Effector memory CD8-positive, alpha-beta T cell (primary cell): ENCODE measurements at regions not wholly inside any gene's neighbourhood (a gene's known extent, or its start where the extent isn't known, plus 50 kb on each side); places are given as distances from the start of the nearest gene placed in this dataset.

Experiments used
- ATAC-seq: fragments of 150-1000 bp; cut with Tn5 transposase; replicated peaks from 2 replicates; pipeline ENCODE4 v1.10.0; 2021; ENCODE audit warnings: mild to moderate bottlenecking, moderate library complexity
- DNase-seq, 3 experiments: peaks; one replicate each; pipeline ENCODE4 v3.0.0; 2021
- H3K27ac Mint-ChIP-seq, 2 donors: one replicate each; pipeline ENCODE4 v1.8.0; 2022; ENCODE audit warnings: mild to moderate bottlenecking in 2 of 2, mixed read lengths in 2 of 2, moderate library complexity in 2 of 2
- H3K27me3 Mint-ChIP-seq, 2 donors: one replicate each; pipeline ENCODE4 v1.8.0; 2022; ENCODE audit warnings: mixed read lengths in 2 of 2
- H3K36me3 Mint-ChIP-seq: one replicate; pipeline ENCODE4 v1.8.0; 2022; ENCODE audit warnings: mild to moderate bottlenecking, moderate library complexity, mixed read lengths; ENCODE audit not compliant: insufficient read depth
- H3K4me1 Mint-ChIP-seq, 2 donors: one replicate each; pipeline ENCODE4 v1.8.0; 2022; ENCODE audit warnings: low read depth in 2 of 2, mixed read lengths in 2 of 2
- H3K4me3 Mint-ChIP-seq, 2 donors: one replicate each; pipeline ENCODE4 v1.8.0; 2022; ENCODE audit warnings: mild to moderate bottlenecking in 2 of 2, mixed read lengths in 2 of 2, moderate library complexity in 2 of 2
- H3K9me3 Mint-ChIP-seq, 2 donors: one replicate each; pipeline ENCODE4 v1.8.0; 2022; ENCODE audit warnings: mixed read lengths in 2 of 2

DNA sequence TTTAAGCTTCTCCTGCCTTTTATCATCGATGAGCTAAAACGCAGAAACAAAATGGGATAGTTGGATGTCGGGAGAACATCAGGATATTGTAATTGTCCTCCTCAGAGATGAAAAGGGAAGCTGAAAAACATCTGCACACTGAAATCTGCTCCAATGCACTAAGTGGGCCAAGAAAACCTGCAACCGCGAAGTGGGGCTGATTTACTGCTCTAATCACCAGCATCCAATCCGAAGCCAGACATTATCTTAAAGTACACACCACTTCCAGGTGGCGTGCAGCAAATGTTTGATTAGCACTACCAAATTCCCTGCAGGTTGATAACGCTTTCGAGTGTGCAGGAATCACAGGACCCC is 230.3 kb upstream of the SLC14A2 start:
- ATAC-seq (no peak), DNase-seq (no peak)
- H3K27me3 Mint-ChIP-seq = peaks cover 35 to 42% of the 10 kb centered on the region in 2 donors
- H3K4me1 Mint-ChIP-seq = peaks cover 0 to 4% of the 10 kb centered on the region in 2 donors
- no peaks in the 10 kb centered on the region for H3K36me3 Mint-ChIP-seq
- H3K9me3 Mint-ChIP-seq = no peaks in the 10 kb centered on the region
- H3K27ac Mint-ChIP-seq = no peak overlapping the region
- H3K4me3 Mint-ChIP-seq = no peak overlapping the region

GRCh38 chr18:45386041-45386655 is 229.1 kb upstream of the SLC14A2 start:
- DNase-seq (no peak), ATAC-seq (no peak)
- Mint-ChIP-seq H3K4me3 (no peak overlapping the region), H3K27me3 (peaks cover 35 to 47% of the 10 kb centered on the region in 2 donors), H3K9me3 (no peaks in the 10 kb centered on the region), H3K36me3 (no peaks in the 10 kb centered on the region), H3K4me1 (peaks cover 0 to 4% of the 10 kb centered on the region in 2 donors), H3K27ac (no peak overlapping the region)

DNA sequence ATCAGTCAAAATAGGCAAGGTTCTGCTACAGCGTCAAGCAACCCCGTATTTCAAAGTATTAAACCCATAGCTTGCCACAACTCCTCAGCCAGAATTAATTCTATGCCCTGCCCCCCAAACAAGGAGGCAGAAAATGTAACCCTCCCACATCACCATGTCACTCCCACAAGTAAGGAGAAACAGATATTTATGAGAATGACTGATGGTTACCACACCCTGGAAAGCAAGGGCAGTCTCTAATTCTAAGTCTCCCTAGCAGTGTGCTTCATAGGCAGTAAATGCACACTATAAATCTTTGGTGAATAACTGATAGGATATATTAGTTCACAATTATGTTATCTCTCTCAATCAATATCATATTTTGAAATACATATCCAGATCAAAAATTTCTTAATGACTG is 228.0 kb upstream of the SLC14A2 start:
- no peak for ATAC-seq
- no peaks in the 10 kb centered on the region for H3K9me3 Mint-ChIP-seq
- H3K27ac Mint-ChIP-seq = no peak overlapping the region
- no peak for DNase-seq
- no peaks in the 10 kb centered on the region for H3K36me3 Mint-ChIP-seq
- H3K27me3 Mint-ChIP-seq = peaks cover 35 to 53% of the 10 kb centered on the region in 2 donors
- no peak overlapping the region for H3K4me3 Mint-ChIP-seq
- H3K4me1 Mint-ChIP-seq = peaks cover 0 to 4% of the 10 kb centered on the region in 2 donors

- H3K4me1 Mint-ChIP-seq = no peaks in the 10 kb centered on the region
- ATAC-seq (no peak), DNase-seq (no peak)
- peaks cover 29 to 37% of the 10 kb centered on the region in 2 donors for H3K27me3 Mint-ChIP-seq
- no peak overlapping the region for H3K4me3 Mint-ChIP-seq
- no peaks in the 10 kb centered on the region for H3K9me3 Mint-ChIP-seq
- H3K36me3 Mint-ChIP-seq = no peaks in the 10 kb centered on the region
- H3K27ac Mint-ChIP-seq = no peak overlapping the region
Measured at GRCh38 chr18:45398448-45398847, 216.8 kb upstream of the SLC14A2 start.

GRCh38 chr18:45399146-45399545 is 216.1 kb upstream of the SLC14A2 start:
- ATAC-seq = no peak
- Mint-ChIP-seq H3K27me3 (peaks cover 29 to 37% of the 10 kb centered on the region in 2 donors), H3K9me3 (no peaks in the 10 kb centered on the region), H3K36me3 (no peaks in the 10 kb centered on the region), H3K27ac (no peak overlapping the region), H3K4me1 (no peaks in the 10 kb centered on the region), H3K4me3 (no peak overlapping the region)
- DNase-seq = no peak

DNA sequence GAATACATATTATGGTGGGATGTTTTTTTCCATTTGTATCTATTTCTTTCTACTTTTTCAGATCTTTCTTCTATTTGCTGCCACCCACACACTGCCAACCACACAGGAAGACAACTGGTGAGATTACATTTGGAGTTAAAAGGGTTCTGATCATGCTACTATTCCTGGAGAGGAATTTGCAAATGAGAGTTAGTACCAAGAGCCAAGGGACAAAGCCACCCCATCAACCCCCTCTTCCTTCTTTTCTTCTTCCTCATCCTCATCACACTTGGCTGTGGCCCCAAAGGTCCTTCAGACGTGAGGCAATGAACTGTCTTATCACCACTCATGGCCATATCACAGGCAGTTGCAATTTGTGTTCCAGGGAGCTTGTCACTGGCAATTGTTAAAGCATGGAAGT is 215.6 kb upstream of the SLC14A2 start:
- DNase-seq (no peak), ATAC-seq (no peak)
- Mint-ChIP-seq H3K4me1 (no peaks in the 10 kb centered on the region), H3K4me3 (no peak overlapping the region), H3K36me3 (no peaks in the 10 kb centered on the region), H3K27me3 (peaks cover 26 to 37% of the 10 kb centered on the region in 2 donors), H3K9me3 (no peaks in the 10 kb centered on the region), H3K27ac (no peak overlapping the region)

DNA sequence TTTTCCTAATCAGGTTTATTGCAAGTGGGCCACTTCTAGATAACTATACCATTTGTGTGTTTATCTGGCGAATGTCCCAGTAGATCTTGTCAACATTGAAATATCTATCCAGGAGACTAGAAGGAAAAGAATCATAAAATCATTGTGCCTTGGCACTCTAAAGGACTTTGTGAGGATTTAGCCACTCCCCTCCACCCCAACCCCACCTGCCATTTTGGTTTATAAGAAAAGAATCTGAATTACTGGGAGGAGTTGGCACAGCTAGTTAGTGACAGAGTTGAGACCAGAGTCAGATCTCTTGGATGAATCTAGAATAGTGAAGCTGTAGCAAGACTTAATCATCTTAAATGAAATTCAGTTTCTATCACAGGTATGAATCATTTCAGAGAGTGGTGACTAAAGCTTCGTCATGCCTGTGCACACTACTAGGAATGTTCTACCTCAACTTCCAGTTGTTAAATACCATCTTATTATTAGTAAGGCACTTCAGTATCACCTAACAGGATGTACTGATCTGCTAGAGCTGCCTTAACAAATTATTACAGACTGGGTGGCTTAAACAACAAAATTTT is 212.7 kb upstream of the SLC14A2 start:
- H3K27me3 Mint-ChIP-seq = peaks cover 23 to 25% of the 10 kb centered on the region in 2 donors
- no peaks in the 10 kb centered on the region for H3K4me1 Mint-ChIP-seq
- no peaks in the 10 kb centered on the region for H3K9me3 Mint-ChIP-seq
- H3K27ac Mint-ChIP-seq = no peak overlapping the region
- DNase-seq = no peak
- no peak for ATAC-seq
- H3K4me3 Mint-ChIP-seq = no peak overlapping the region
- H3K36me3 Mint-ChIP-seq = no peaks in the 10 kb centered on the region

- Mint-ChIP-seq H3K4me1 (no peaks in the 10 kb centered on the region), H3K36me3 (no peaks in the 10 kb centered on the region), H3K27ac (no peak overlapping the region), H3K4me3 (no peak overlapping the region), H3K9me3 (no peaks in the 10 kb centered on the region), H3K27me3 (peaks cover 16 to 22% of the 10 kb centered on the region in 2 donors)
- no peak for ATAC-seq
- no peak for DNase-seq
Measured at GRCh38 chr18:45403341-45404049, 211.8 kb upstream of the SLC14A2 start.

- no peaks in the 10 kb centered on the region for H3K4me1 Mint-ChIP-seq
- H3K4me3 Mint-ChIP-seq = no peak overlapping the region
- DNase-seq (no peak), ATAC-seq (no peak)
- peaks cover 6 to 9% of the 10 kb centered on the region in 2 donors for H3K27me3 Mint-ChIP-seq
- H3K36me3 Mint-ChIP-seq = no peaks in the 10 kb centered on the region
- no peak overlapping the region for H3K27ac Mint-ChIP-seq
- H3K9me3 Mint-ChIP-seq = no peaks in the 10 kb centered on the region
Measured at GRCh38 chr18:45408218-45408617, 207.1 kb upstream of the SLC14A2 start.

DNA sequence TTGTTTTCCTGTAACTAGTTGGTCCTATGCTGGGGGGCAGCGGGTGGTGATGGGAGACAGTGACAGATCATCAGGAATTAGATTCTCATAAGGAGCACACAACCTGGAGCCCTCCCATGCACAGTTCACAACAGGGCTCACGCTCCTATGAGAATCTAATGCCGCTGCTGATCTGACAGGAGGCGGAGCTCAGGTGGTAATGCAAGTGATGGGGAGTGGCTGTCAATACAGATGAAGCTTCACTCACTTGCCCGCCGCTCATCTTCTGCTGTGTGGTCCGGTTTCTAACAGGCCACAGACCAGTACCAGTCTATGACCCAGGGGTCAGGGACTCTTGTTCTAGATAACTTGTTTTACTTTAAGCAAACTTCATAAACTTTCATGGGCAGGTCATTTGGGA is 205.3 kb upstream of the SLC14A2 start:
- Mint-ChIP-seq H3K9me3 (no peaks in the 10 kb centered on the region), H3K4me3 (no peak overlapping the region), H3K36me3 (no peaks in the 10 kb centered on the region), H3K4me1 (no peaks in the 10 kb centered on the region), H3K27me3 (peaks cover 6 to 18% of the 10 kb centered on the region in 2 donors), H3K27ac (no peak overlapping the region)
- DNase-seq = no peak
- no peak for ATAC-seq

DNA sequence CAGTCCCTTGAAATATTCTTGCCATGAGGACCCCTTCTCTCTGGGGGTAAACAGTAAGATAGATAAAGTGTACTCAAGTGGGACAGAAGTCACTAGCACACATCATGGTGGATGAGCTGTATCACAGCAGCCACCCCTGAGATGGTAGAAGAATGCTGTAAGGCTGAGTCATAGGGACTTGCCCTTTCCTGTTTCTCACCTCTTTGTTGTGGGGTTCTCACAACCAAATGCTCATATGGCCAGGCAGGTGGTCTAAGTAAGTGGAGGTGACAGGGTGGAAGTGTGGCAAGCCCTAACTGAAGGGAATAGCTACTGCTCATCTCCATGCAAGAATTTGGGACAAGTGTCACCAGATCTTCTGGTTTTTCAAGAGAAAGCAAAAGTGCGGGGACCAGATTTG is 202.7 kb upstream of the SLC14A2 start:
- Mint-ChIP-seq H3K4me1 (no peaks in the 10 kb centered on the region), H3K27me3 (peaks cover 6 to 18% of the 10 kb centered on the region in 2 donors), H3K27ac (no peak overlapping the region), H3K4me3 (no peak overlapping the region), H3K36me3 (no peaks in the 10 kb centered on the region), H3K9me3 (no peaks in the 10 kb centered on the region)
- ATAC-seq = no peak
- no peak for DNase-seq

DNA sequence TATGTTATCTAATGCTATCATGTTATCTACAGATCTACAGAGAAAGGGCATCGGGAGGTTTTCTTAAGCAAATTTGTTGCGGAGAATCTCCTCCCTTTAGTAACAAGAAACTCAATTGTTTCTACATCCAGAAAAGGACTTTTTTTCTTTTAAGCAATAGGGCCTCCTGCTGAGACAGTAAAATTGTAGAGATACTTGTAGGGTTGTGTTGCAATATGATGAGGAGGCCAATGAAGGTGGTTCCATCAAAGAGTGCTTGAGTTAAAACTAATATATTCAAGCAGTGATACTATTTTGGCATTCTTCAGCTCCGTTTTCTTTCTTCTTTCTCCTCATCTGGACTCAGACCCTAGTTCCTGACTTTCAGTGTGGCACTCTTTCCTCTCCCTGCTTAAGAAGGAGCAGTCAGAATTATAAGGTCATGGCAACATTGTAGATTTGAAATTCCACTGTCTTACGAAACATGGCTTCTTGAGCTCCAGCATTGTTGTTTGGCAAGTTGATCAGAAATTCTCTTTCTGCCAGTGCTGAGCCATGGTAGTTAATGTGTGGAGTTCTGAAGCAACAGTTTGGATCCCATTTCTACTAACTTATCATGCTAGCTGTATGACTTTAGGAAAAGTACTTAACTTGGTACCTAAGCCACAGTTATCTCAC is 202.0 kb upstream of the SLC14A2 start:
- Mint-ChIP-seq H3K27me3 (peaks cover 6 to 20% of the 10 kb centered on the region in 2 donors), H3K36me3 (no peaks in the 10 kb centered on the region)

GRCh38 chr18:45415614-45416013 is 199.7 kb upstream of the SLC14A2 start:
- ATAC-seq (no peak), DNase-seq (no peak)
- Mint-ChIP-seq H3K27me3 (peaks cover 6 to 15% of the 10 kb centered on the region in 2 donors), H3K27ac (no peak overlapping the region), H3K4me3 (no peak overlapping the region), H3K36me3 (no peaks in the 10 kb centered on the region), H3K9me3 (no peaks in the 10 kb centered on the region), H3K4me1 (no peaks in the 10 kb centered on the region)

More for the DNA sequence above, 202.0 kb upstream of the SLC14A2 start:
- Mint-ChIP-seq H3K4me3 (no peak overlapping the region), H3K9me3 (no peaks in the 10 kb centered on the region), H3K27ac (no peak overlapping the region), H3K4me1 (no peaks in the 10 kb centered on the region)
- ATAC-seq = no peak
- no peak for DNase-seq

DNA sequence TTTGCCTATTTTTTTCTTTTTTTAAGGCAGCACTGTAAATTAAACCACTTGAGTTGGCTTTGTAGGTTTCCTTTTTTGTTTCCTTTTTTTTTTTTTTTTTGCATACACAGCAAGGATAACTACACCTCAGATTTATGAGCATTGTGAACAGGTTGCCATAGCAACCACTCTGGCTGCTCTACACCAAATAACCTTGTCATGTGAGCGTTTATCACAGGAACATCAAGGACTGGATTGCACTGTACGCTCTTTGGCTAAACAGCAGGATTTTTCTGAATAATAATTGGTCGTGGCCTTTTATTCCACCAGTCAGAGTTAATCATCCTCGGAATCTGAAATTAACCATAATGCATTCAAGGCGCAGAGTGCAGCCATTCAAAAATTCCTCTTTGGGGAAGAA is 199.1 kb upstream of the SLC14A2 start:
- peaks cover 6 to 15% of the 10 kb centered on the region in 2 donors for H3K27me3 Mint-ChIP-seq
- no peak overlapping the region for H3K27ac Mint-ChIP-seq
- no peaks in the 10 kb centered on the region for H3K9me3 Mint-ChIP-seq
- no peaks in the 10 kb centered on the region for H3K4me1 Mint-ChIP-seq
- H3K36me3 Mint-ChIP-seq = no peaks in the 10 kb centered on the region
- DNase-seq (no peak), ATAC-seq (no peak)
- H3K4me3 Mint-ChIP-seq = no peak overlapping the region
